ENCODE measurements at regions not wholly inside any gene's neighbourhood (a gene's known extent, or its start where the extent isn't known, plus 50 kb on each side); places are given as distances from the start of the nearest gene placed in this dataset.

- DNase-seq, result no peak
- H3K4me3 Mint-ChIP-seq, result no peak overlapping the region
- CTCF ChIA-PET, result no interaction called here
- H3K9me3 Mint-ChIP-seq (ENCODE audit: low read depth), result peaks cover 20% of the 10 kb centered on the region
- no peak overlapping the region for H3K27ac Mint-ChIP-seq
- H3K36me3 Mint-ChIP-seq, result no peaks in the 10 kb centered on the region
- ATAC-seq, result no peak
- no peaks in the 10 kb centered on the region for H3K4me1 Mint-ChIP-seq
- H3K27me3 Mint-ChIP-seq, result no peaks in the 10 kb centered on the region
Observed at GRCh38 chr6:23228439-23229024, 659.2 kb downstream of the HDGFL1 start.

DNA sequence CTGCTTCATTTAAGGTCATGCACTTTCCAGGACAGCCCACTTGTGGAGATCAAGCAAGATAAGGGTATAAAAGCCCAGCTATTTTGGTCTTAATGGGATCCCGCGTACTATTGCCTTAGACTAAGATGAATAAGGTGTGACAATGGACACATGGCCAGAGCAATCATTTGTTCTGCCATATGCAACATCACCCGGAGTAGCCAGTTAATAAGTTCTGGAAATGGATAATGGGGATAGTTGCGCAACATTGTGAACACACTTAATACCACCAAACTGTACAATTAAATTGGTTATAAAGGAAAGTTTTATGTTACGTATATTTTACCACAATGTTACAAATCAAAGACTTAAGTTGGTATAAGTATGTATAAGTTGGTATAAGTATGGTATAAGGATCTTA, 674.5 kb downstream of the HDGFL1 start:
- Mint-ChIP-seq H3K36me3 (no peaks in the 10 kb centered on the region), H3K9me3 (ENCODE audit: low read depth) (peaks cover 19% of the 10 kb centered on the region), H3K27ac (no peak overlapping the region), H3K4me1 (no peaks in the 10 kb centered on the region), H3K27me3 (no peaks in the 10 kb centered on the region), H3K4me3 (no peak overlapping the region)
- CTCF ChIA-PET, result no interaction called here
- ATAC-seq (no peak), DNase-seq (no peak)

DNA sequence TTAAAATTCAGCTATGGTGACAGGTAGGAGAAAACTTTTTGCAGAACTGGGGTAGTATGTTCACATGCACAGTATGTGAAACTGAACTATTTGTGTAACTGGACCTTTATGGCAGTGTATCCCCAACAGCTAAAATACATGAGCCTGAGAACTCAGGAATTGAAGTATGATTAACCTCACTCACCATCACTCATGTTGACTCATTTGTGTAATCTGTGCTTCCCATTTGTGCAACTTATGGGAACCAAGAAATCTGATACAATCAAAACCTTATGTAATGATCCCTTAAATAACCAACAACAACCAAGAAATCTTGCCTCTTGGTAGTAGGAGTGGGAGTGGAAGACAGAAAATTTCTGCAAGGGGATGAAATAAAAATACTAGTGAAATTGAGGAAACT, 674.9 kb downstream of the HDGFL1 start:
- no peaks in the 10 kb centered on the region for H3K27me3 Mint-ChIP-seq
- no peak for DNase-seq
- H3K27ac Mint-ChIP-seq, result no peak overlapping the region
- no peaks in the 10 kb centered on the region for H3K4me1 Mint-ChIP-seq
- no peak overlapping the region for H3K4me3 Mint-ChIP-seq
- CTCF ChIA-PET, result no interaction called here
- H3K9me3 Mint-ChIP-seq (ENCODE audit: low read depth), result peaks cover 19% of the 10 kb centered on the region
- H3K36me3 Mint-ChIP-seq, result no peaks in the 10 kb centered on the region
- ATAC-seq, result no peak

DNA sequence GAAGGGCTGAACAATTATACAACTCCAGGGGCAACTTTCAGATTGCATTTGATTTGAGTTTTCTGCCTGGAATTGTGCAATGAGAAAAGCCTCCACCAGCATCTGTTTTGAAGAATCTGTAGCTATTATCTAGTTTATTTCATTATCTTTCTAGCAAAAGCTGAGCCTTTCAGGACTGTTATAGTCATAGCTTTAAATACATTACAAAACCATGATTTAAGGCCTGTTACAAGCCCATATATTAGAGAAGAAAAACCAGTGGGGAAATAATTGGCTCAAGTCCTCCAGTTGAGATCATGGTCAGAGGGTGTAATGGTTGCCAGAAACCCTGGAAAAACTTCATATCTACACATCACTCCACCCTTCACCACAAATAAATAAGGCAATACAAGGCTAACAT, 676.2 kb downstream of the HDGFL1 start:
- Mint-ChIP-seq H3K4me3 (no peak overlapping the region), H3K27ac (no peak overlapping the region), H3K4me1 (no peaks in the 10 kb centered on the region), H3K27me3 (no peaks in the 10 kb centered on the region), H3K36me3 (no peaks in the 10 kb centered on the region), H3K9me3 (ENCODE audit: low read depth) (peaks cover 15% of the 10 kb centered on the region)
- ATAC-seq (no peak), DNase-seq (no peak)
- CTCF ChIA-PET, result no interaction called here

- Mint-ChIP-seq H3K27me3 (no peaks in the 10 kb centered on the region), H3K9me3 (ENCODE audit: low read depth) (peaks cover 14% of the 10 kb centered on the region), H3K4me1 (no peaks in the 10 kb centered on the region), H3K4me3 (no peak overlapping the region), H3K27ac (no peak overlapping the region), H3K36me3 (no peaks in the 10 kb centered on the region)
- no peak for DNase-seq
- CTCF ChIA-PET, result no interaction called here
- no peak for ATAC-seq
Observed at GRCh38 chr6:23246896-23247295, 677.5 kb downstream of the HDGFL1 start.

- H3K9me3 Mint-ChIP-seq (ENCODE audit: low read depth), result peaks cover 12% of the 10 kb centered on the region
- H3K4me1 Mint-ChIP-seq, result no peaks in the 10 kb centered on the region
- H3K27me3 Mint-ChIP-seq, result no peaks in the 10 kb centered on the region
- H3K4me3 Mint-ChIP-seq, result no peak overlapping the region
- CTCF ChIA-PET, result no interaction called here
- H3K27ac Mint-ChIP-seq, result no peak overlapping the region
- H3K36me3 Mint-ChIP-seq, result no peaks in the 10 kb centered on the region
- ATAC-seq, result no peak
- no peak for DNase-seq
Observed at GRCh38 chr6:23250556-23250955, 681.2 kb downstream of the HDGFL1 start.

- Mint-ChIP-seq H3K4me1 (no peaks in the 10 kb centered on the region), H3K27ac (no peak overlapping the region), H3K27me3 (no peaks in the 10 kb centered on the region), H3K36me3 (no peaks in the 10 kb centered on the region), H3K4me3 (no peak overlapping the region), H3K9me3 (ENCODE audit: low read depth) (peaks cover 15% of the 10 kb centered on the region)
- CTCF ChIA-PET, result no interaction called here
- ATAC-seq, result no peak
- no peak for DNase-seq
Observed at GRCh38 chr6:23262864-23263263, 693.5 kb downstream of the HDGFL1 start.

DNA sequence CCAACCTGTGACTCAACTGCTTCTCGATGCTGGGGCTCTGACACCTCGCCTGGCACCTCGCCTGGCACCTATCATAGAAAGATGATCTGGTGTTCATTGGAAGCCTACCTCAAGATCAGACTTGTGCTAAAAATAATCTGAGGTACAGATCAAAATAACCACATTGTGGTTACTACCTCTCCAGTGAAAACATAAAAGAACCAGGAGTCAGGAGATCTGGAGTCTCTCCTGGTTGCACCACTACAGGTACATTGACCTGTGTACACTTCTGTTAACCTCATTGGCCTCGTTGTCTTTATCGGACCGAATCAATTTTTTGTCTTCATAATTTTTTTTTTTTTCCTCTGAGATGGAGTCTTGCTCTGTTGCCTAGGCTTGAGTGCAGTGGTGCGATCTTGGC, 695.9 kb downstream of the HDGFL1 start:
- ATAC-seq (no peak), DNase-seq (no peak)
- Mint-ChIP-seq H3K4me1 (no peaks in the 10 kb centered on the region), H3K27ac (no peak overlapping the region), H3K4me3 (no peak overlapping the region), H3K27me3 (no peaks in the 10 kb centered on the region), H3K9me3 (ENCODE audit: low read depth) (peaks cover 13% of the 10 kb centered on the region), H3K36me3 (no peaks in the 10 kb centered on the region)
- CTCF ChIA-PET, result no interaction called here

DNA sequence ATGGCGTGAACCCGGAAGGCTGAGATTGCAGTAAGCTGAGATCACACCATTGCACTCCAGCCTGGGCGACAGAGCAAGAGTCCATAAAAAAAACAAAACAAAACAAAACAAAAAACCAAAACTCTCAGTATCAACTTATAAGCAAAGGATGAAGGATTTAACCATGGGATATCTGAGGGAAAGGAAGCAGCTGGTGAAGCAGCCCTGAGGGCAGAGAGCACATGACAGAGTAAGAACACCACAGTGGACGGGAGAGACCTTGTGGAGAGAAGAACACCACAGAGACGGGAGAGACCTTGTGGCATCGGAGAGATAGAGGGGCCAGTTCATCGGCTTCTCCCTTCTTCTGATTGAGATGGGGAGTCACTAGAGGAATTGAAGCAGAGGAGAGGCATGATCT, 697.2 kb downstream of the HDGFL1 start:
- ATAC-seq (no peak), DNase-seq (no peak)
- H3K36me3 Mint-ChIP-seq, result no peaks in the 10 kb centered on the region
- no peaks in the 10 kb centered on the region for H3K4me1 Mint-ChIP-seq
- peaks cover 8% of the 10 kb centered on the region for H3K9me3 Mint-ChIP-seq (ENCODE audit: low read depth)
- no peak overlapping the region for H3K27ac Mint-ChIP-seq
- no peaks in the 10 kb centered on the region for H3K27me3 Mint-ChIP-seq
- no peak overlapping the region for H3K4me3 Mint-ChIP-seq
- CTCF ChIA-PET, result no interaction called here

DNA sequence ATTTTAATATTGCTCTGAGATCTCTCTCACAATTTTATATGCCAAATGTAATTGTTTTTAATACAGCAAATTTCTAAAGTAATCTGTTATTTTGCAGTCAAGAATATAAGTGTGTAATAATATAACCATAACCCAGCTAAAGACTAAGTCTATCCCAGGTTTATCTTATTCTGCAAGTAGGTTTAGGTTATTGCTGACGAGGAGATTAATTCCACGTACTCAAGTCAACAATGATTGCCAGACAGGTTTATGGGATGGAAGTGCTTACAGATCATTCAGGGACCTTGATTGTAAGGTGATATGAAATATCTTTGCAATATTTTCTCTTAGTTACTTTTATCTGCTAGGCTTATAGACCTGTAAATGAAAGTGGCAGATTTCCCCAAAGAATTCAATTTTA, 698.3 kb downstream of the HDGFL1 start:
- Mint-ChIP-seq H3K9me3 (ENCODE audit: low read depth) (peaks cover 8% of the 10 kb centered on the region), H3K4me3 (no peak overlapping the region), H3K27ac (no peak overlapping the region), H3K36me3 (no peaks in the 10 kb centered on the region), H3K4me1 (no peaks in the 10 kb centered on the region), H3K27me3 (no peaks in the 10 kb centered on the region)
- ATAC-seq (no peak), DNase-seq (no peak)
- CTCF ChIA-PET, result no interaction called here

- no peaks in the 10 kb centered on the region for H3K36me3 Mint-ChIP-seq
- peaks cover 8% of the 10 kb centered on the region for H3K9me3 Mint-ChIP-seq (ENCODE audit: low read depth)
- H3K4me3 Mint-ChIP-seq, result no peak overlapping the region
- CTCF ChIA-PET, result no interaction called here
- no peaks in the 10 kb centered on the region for H3K4me1 Mint-ChIP-seq
- H3K27ac Mint-ChIP-seq, result no peak overlapping the region
- DNase-seq (no peak), ATAC-seq (no peak)
- H3K27me3 Mint-ChIP-seq, result no peaks in the 10 kb centered on the region
Observed at GRCh38 chr6:23268348-23268747, 699.0 kb downstream of the HDGFL1 start.

- Mint-ChIP-seq H3K27me3 (no peaks in the 10 kb centered on the region), H3K27ac (no peak overlapping the region), H3K4me1 (no peaks in the 10 kb centered on the region), H3K4me3 (no peak overlapping the region), H3K36me3 (no peaks in the 10 kb centered on the region), H3K9me3 (ENCODE audit: low read depth) (peaks cover 8% of the 10 kb centered on the region)
- CTCF ChIA-PET, result no interaction called here
- ATAC-seq (no peak), DNase-seq (no peak)
Observed at GRCh38 chr6:23269436-23269835, 700.1 kb downstream of the HDGFL1 start.

DNA sequence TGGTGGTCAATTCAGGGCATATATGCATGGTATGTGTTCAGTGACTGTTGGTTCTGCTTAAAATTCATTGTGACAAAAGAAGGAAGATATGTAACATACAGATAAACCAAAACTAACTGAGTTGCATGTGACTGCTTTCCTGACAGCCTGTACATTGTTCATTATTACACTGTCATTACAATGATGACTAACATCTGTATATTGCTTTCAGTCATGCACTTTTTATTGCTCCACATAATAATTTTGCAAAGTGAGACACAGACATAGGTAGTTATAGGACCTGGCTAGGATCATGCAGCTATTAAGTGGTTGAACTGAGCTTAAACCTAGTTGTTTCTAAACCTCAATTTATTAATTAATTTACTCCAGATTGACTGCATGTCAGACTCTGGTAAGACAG, 703.2 kb downstream of the HDGFL1 start:
- ATAC-seq (no peak), DNase-seq (no peak)
- Mint-ChIP-seq H3K4me3 (no peak overlapping the region), H3K27me3 (no peaks in the 10 kb centered on the region), H3K36me3 (no peaks in the 10 kb centered on the region), H3K27ac (no peak overlapping the region), H3K9me3 (ENCODE audit: low read depth) (no peaks in the 10 kb centered on the region), H3K4me1 (no peaks in the 10 kb centered on the region)
- CTCF ChIA-PET, result no interaction called here

- Mint-ChIP-seq H3K36me3 (no peaks in the 10 kb centered on the region), H3K27me3 (no peaks in the 10 kb centered on the region), H3K4me1 (no peaks in the 10 kb centered on the region), H3K4me3 (no peak overlapping the region), H3K27ac (no peak overlapping the region), H3K9me3 (ENCODE audit: low read depth) (no peaks in the 10 kb centered on the region)
- CTCF ChIA-PET, result no interaction called here
- no peak for ATAC-seq
- DNase-seq, result no peak
Observed at GRCh38 chr6:23277521-23278179, 708.3 kb downstream of the HDGFL1 start.

DNA sequence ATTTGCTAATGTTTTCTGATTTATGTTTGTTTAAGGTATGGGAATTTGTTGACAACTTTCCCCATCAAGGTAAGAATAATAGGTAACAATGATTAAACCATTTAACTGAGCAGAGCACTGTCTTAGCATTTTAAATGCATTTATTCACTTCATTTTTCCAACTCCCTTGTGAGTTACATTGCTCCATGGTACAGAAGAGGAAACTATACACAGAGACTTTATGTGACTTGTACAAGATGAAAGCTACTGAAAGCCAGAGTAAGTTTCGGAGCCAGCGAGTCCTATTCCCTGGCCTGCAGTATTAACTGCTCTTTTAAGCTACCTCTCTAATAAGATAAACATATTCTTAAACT, 708.8 kb downstream of the HDGFL1 start:
- no peaks in the 10 kb centered on the region for H3K27me3 Mint-ChIP-seq
- CTCF ChIA-PET, result no interaction called here
- DNase-seq, result no peak
- no peaks in the 10 kb centered on the region for H3K4me1 Mint-ChIP-seq
- H3K27ac Mint-ChIP-seq, result no peak overlapping the region
- no peaks in the 10 kb centered on the region for H3K9me3 Mint-ChIP-seq (ENCODE audit: low read depth)
- H3K4me3 Mint-ChIP-seq, result no peak overlapping the region
- no peaks in the 10 kb centered on the region for H3K36me3 Mint-ChIP-seq
- ATAC-seq, result no peak

Measured in activated CD8-positive, alpha-beta memory T cell treated with anti-CD3 and anti-CD28 coated beads, Interleukin-2, amount 10 ng/mL, durations not matched to agents 7 days and 5 days (primary cell).